GM21825 (cell line): ENCODE measurements at regions not wholly inside any gene's neighbourhood (a gene's known extent, or its start where the extent isn't known, plus 50 kb on each side); places are given as distances from the start of the nearest gene placed in this dataset.

ENCODE experiments used
- ATAC-seq: cut with Tn5 transposase; IDR thresholded peaks from one replicate; pipeline ENCODE4 v1.9.1; 2021; ENCODE audit warnings: mild to moderate bottlenecking, moderate library complexity; ENCODE audit not compliant: unreplicated experiment

DNA sequence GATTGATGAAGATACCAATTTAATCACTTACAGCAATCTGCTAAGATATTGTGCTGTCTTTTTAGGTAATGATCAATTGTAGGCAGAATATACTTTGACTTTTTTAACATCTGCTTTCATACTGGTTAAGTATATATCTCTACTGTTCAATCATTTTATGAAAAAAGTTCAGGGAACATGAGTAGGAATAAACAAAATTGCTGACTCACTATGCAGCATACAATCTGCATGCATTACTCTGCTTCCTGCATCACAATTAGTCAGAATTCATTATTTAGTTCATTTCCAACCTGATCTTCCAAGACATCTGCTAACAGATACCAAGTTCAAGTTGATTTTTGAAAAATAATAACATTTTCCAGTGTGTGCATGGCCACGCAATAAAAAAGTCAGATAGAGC, 1430.4 kb upstream of the LRRTM1 start:
- no peak for ATAC-seq

DNA sequence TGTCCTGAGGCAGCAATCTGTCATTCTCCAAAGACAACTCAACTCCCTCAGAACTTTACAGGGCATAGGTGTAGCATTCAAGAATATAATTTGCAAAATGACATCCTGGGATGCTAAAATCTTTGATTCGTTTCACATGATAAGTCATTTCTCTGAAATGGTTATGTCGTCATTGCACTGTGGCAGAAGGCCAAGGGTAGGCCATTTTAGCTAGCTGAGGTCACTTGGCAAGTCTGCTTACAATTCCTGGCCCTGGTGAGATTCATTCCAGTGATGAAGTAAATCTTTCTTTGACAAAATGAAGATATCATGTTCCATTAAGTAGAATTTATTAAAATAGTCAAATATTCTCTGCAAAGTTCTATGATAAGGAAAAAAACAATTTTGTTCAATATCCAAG, 1410.3 kb upstream of the LRRTM1 start:
- ATAC-seq: no peak

DNA sequence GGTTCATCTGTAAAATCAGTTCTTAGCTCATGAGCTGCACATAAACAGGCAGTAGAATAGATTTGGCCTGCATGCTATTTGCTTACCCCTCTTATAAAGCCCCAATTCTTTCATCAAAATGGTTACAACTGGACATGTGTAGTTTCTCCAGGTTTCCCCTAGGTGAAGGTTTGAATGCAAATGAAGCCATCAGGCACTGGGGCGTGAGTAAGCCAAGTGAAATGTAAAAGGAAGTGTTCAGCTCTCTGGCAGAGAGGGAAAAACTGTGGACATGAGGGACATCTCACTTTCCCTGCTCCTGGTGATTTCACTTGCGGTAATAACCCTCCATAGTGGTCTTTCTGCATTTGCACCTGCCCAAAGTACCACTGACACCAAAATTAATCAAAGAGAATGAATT, 1402.3 kb upstream of the LRRTM1 start:
- no peak for ATAC-seq

DNA sequence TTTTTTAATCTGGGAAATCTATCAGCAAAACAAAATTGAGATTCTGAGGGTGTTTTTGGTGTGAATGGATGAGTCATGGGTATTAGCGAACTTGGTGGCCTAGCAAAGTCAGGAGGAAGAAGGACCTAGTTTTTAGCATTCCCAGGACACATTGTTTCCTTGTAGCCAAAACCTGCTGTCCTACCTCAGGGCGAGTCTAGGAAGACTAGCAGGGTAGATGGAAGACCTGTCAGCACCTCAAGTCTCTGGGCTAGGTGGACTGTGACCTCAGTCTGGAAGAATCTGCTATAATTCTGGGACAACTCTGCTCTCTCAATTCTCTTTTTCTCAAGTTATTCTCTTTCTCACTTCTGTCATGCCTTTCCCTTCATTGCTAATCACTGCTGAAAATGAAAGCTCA, 1399.3 kb upstream of the LRRTM1 start:
- no peak for ATAC-seq

DNA sequence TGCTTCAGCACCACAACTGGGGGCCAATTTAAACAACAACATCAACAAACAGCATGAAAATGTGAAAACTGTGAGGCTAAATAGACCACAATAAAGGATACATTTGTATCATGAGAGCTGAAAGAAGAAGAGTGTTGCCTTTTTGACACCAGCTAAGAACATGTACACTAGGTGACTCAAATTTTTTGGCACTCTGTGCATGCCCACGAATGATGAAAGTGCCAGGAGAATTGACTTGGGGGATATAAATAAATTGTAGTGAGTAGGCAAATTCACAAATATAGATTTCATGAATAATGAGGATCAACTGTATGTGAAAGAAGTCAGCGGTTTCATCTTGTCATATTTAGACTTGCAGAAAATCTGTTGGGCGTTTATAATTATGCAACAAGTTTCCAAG, 1388.0 kb upstream of the LRRTM1 start:
- no peak for ATAC-seq

DNA sequence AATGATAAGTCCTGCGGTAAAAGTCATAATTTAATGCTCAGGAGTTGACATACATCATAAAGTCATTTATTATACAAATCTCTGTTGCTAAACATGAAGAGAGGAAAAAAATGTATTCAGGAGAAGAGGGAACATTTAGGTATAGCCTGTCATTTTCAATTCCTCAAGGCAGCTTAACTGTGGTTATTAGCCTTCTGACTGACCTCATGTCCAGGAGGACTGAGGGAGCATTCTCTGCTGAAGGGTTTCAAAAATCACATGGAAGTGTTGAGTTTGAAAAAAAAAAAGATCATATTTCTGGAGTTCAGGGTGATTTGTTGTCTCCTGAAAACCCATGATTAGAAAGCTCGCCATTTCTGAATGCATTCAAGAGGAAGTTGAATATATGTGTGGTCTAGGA, 1371.1 kb upstream of the LRRTM1 start:
- ATAC-seq: no peak

DNA sequence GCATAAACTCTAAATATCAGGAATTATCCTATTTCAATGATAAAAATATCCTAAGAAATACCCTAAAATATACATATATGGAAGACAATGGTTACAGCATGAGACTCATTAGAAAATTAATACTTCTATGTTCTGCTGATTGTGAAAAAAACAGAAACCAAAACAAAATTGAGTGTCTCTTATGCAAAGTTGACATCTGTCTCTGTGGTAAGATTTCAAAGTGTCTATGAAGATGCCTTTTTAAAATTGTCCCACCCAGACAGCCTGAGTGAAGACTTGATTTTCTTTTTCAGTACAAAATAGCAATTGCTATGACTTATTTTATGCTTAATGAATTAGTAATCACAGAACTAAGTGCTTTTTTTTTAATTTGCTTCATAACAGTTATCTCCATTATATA, 1368.4 kb upstream of the LRRTM1 start:
- no peak for ATAC-seq

DNA sequence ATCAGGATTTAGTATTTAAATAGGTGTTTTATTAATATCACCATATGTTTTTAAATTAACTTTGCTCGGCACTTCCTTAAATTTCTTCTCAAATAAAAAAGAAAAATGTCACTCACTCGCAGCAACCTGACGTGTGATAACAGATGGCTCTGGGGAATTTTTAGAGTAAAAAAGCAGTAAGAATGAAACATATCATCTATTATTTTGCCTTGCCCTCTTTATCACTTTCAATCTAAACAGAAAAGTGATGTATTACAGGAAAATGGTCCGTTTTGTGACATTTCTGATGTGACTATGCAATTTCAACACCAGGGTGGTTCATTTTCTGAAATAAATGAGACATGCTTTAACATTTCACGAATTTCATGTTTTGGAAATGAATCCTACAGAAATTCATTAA, 1368.0 kb upstream of the LRRTM1 start:
- no peak for ATAC-seq

DNA sequence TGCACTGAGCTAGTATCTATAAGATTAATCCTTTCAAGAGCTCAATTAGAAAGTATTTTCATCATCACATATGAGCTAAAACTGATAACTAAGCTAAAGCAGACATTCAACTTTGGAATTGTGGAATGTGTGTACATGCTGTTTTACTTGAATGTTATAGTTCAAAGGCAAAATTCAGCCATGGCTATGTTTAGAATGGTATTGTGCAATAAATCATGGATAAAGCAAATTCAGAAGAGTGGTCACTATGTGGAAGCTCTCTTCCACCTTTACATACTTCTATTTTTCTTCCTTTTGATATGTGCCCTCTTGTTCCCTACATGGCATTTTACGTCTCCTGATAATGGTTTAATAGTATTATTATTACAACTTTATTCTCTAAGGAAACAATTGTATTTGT, 1366.3 kb upstream of the LRRTM1 start:
- no peak for ATAC-seq

DNA sequence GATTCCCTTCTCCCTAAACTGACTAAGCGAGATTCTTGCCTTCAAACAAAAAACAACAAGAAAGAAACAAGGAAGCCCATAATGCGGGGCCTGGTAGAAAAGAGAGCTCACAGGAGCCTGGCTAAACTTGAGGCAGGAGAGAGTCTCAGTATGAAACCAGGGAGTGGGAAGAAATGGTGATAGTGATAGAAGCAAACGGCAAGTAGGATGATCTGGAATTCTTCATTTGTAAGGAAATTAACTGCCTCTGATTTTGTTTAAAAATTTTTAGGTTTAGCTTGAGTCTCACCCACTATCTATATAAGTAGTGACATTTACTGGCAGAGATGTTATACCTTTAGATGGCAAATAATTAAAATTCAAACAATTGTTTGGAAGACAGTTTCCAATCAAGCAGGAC, 1356.5 kb upstream of the LRRTM1 start:
- ATAC-seq: no peak

DNA sequence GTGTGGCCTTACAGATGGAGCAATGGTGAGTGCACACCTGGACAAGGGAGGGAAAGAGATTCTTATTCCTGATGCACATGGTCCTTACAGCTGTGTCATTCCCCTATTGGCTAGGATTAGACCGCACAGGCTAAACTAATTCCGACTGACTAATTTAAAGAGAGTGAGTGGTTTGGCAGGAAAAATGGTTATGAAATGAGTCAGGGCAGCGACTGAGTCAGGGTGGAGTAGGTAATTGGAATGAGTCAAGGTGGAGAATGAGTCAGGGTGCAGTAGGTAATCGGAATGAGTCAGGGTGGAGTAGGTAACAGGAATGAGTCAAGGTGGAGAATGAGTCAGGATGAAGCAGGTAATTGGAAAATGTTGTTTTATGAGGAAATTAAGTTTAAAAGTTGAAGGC, 1353.7 kb upstream of the LRRTM1 start:
- no peak for ATAC-seq

DNA sequence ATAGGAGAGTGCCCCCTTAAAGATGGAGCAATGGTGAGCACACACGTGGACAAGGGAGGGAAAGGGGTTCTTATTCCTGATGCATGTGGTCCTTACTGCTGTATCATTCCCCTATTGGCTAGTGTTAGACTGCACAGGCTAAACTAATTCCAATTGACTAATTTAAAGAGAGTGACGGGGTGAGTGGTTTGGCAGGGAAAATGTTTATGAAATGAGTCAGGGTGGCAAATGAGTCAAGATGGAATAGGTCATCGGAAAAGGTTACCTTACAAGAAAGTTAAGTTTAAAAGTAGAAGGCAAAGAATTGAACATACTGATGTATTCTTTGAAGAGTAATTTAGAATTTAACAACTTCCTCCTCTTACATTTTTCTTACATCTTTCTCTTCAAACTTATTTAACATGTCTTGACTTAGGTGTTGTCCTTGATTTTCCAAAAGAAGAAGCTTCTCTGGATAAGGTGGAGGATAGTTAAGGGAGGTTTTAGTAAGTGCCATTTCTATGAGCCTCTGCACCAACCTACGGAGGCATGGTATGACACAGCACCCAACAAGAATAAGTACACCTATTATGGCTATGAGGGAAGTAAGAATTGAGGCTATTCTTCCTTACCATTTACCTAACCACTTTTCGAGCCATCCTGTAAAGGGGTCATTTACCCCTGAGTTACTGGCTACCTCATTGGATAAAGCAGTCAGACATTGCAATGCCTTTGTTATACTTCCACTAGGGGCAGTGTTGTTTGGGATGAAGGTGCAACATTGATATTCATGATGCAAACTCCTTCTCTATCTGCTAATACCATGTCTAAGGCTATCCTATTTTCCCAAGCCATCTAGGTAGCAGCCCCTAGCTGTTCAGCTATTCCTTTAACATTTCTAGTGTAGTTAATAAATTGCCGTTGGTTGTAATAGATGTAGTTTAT, 1345.8 kb upstream of the LRRTM1 start:
- ATAC-seq: no peak

DNA sequence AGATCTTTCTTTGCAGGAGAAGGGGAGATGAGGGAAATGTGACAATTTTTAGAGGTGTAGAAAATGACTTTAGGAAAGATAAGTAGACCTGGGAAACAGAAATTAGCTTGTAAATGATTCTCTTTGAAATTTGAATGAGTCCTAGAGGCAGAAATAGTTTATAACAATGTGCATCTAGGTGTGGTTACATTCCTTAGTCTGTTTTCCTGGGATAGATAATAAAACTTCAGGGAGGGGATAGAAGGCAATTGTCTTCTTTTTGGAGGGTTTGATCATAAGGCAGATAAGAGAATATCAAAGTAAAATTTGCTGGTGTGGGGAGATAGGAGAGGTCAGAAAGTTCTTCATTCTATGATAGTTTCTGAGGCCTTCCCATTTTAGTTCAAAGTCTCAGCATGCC, 1344.3 kb upstream of the LRRTM1 start:
- ATAC-seq: no peak

DNA sequence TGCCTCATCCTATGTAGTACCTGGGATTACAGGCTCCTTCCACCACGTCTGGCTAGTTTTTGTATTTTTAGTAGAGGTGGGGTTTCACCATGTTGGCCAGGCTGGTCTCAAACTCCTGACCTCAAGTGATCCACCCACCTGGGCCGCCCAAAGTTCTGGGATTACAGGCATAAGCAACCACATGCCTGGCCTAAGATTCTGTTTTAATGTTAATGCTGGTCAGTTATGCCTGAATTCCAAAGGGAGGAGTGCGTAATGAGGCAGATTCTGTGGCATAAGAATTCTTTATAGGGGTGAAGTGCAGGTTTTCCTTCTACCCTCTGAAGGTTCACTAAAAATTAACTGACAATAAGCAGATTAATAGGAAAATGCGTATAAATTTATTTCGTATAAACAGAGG, 1343.8 kb upstream of the LRRTM1 start:
- ATAC-seq: no peak

DNA sequence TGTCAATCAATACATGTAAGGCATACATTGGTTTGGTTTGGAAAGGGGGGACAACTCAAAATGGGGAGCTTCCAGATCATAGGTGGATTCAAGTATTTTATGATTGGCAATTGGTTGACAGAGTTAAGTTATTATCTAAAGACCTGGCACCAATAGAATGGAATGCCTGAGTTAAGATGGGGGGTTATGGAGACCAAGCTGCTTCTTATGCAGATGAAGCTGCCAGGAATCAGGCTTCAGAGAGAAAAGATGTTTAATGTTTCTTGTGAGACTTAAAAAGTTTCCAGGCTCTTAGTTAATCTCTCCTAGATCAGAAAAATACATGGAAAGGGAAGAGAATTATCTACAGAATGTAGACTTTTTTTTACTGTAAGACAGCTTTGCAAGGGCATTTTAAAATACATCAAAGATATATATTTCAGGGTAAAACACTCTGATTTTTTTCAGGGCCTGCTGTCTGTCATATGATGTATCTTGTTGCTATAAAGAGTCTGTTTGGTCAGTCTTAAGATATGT, 1343.2 kb upstream of the LRRTM1 start:
- no peak for ATAC-seq

DNA sequence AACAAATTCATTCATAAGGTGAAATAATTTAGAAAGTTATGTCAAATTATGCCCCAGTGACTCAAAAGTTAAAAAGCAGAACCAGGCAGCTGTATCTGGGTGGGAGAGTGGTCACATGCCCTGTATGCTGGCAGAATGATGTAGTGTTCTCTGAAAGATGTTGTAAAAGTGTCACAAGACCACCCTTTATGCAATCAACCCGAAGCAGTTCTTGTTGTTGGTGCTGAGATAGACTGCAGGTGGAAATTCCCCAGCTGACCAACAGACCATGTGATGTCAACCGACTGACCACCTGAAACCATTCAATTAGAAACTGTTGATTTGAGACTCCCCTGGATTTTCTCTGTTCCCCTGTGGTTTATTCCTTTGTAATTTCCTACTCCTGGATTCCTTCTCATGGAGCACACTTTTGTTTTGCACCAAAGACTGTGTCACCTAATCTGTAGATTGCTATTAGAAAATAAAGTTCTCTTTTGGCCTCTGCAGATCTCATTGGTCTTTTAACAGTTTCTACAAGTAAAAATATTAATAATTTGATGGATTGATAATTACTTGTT, 1341.3 kb upstream of the LRRTM1 start:
- no peak for ATAC-seq

DNA sequence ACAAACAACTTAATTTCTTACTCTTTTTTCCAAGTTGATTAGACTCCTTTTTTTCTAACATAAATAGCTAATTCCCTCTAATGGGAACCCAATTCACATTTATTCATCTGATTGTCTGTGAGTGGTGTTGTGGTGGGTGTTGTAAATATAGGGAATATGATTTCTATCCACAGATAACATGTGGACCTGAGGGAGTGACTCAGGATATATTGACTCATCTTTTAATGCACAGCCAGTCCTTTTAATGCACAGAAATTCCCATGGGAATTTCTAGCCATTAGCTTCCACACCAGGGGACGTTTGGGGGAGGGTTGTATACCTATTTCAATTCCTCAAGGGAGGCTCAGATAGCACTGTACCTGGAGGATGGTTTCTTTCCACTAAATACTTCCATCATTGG, 1339.6 kb upstream of the LRRTM1 start:
- ATAC-seq: no peak

DNA sequence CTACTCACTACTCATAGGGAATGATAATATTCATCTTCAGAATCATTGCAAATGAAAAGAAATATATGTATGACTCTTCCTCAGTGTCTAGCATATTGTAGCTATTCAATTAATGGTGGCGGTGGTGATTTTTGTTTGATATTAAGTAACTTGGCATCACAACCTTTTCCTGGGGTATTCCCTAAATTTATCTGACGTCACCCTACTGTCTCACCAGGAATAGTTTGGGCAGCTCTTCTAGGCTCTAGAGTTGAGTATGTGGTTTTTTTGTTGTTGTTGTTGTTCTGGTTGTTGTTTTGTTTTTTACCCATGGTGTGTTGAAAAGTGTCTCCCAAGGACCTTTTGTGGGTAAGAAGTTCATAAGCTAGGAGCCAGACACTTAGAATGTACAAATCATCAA, 1320.3 kb upstream of the LRRTM1 start:
- no peak for ATAC-seq

DNA sequence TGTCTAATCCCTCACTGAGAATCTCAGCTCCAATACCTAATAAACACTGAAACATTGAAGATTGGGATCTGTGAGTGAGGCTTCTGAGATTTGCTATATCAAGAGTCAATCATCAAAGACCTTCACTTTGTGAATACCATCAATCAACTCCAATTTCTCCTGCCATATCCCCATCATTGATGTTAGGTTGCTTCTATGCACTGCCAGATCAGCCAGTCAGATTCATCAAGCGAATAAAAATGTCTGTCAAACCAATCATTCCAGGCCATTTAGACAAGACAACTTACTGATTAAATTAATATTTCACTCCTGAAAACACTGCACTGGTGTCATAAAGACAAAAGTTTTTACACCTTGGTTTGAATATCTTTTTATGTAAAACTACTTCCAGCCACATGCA, 1295.5 kb upstream of the LRRTM1 start:
- ATAC-seq: no peak

DNA sequence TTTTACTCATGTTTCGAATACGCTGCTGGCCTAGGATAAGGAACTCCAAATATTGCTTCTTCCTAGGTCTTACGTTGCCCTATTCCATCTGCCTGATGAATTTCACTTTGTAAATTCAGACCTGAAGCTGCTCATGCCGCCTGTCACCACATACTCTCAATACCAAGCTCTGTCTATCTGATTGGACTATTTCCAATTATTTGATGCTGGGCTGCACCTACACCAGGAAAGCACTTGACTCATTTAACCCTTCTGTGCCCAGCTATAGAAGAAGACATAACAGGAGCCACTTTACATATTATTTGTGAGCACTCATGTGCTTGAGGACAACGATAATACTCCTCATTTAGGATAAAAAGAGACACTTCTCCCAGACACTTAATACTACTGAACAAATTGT, 1293.9 kb upstream of the LRRTM1 start:
- no peak for ATAC-seq

DNA sequence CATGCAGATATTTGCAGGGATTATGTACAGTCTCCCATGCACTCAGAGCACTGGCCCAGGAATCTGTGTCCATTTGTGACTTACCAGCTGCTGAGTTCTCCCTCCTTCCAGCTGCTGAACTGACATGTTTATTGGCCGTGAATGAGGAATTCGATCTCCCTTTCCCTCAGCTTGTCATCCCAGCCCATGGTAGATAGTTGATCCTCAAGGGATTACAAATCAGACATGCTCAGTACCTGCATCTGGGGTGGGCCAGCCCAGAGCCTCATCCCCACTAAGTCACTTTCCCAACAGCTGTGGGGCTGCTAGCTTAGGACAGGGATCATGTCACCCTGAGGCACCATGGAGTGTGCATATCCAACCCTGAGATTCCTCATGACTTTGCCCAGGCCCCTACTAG, 1284.9 kb upstream of the LRRTM1 start:
- no peak for ATAC-seq

DNA sequence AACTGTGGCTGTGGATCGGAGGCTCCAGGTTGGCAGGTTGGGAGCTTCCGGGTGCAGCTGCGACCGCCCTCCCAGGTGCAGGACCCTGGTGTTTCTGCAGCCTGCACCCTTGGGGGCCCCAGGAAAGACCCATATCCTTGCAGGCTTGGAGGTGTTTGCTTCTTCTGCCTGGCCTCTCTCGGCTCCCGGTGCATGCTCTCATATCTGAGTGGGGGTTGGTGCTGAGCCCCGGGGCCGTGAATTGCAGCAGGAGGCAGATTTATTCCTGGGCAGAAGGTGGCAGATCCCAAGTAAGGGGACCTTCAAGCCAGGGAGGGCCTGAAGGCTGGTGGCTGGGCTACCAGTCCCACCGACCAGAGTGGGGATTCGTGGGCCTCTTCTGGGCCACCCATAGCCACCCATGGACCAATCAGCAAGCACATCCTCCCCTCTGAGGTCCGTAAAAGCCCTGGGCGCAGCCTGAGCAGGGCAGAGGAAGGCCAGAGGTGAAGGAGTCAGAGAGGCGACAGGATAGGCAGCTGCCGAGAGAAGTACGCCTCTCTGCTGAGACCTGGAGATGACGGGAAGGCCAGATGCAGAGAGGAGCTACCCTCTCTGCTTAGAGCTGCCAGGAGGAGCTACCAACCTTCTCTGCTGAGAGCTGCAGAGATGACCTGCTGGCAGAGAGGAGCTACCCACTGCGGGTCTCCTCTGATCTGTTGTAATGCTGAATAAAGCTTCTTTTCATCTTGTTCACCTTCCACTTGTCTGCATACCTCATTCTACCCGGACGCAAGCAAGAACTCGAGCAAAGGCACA, 1279.0 kb upstream of the LRRTM1 start:
- no peak for ATAC-seq
